22Rv1 (cell line): ENCODE measurements at regions not wholly inside any gene's neighbourhood (a gene's known extent, or its start where the extent isn't known, plus 50 kb on each side); places are given as distances from the start of the nearest gene placed in this dataset.

Experiments used
- CTCF ChIP-seq: fragments of 450-650 bp; IDR thresholded peaks from 2 replicates; pipeline ENCODE4 v1.5.1; 2017; ENCODE audit warnings: mild to moderate bottlenecking
- ZFX ChIP-seq: fragments of 450-650 bp; IDR thresholded peaks from 2 replicates; pipeline ENCODE4 v1.6.1; 2017; ENCODE audit warnings: antibody characterized with exemption, borderline replicate concordance

- TF ChIP-seq CTCF (peak; percentile 85), ZFX (no peak)
Measured at GRCh38 chr10:61140765-61141392, 196.9 kb upstream of the RHOBTB1 start.
